Effector memory CD4-positive, alpha-beta T cell (primary cell): ENCODE measurements at regions not wholly inside any gene's neighbourhood (a gene's known extent, or its start where the extent isn't known, plus 50 kb on each side); places are given as distances from the start of the nearest gene placed in this dataset.
A peak's percentile ranks its signal among the peaks of the same experiment; 100 is the strongest.

Source experiments
- DNase-seq, 3 donors: peaks; one replicate each; pipeline ENCODE4 v3.0.0-alpha.2; 2020
- H3K27ac ChIP-seq: 2 replicates; pipeline ENCODE4 v1.7.0; 2013; ENCODE audit warnings: mild to moderate bottlenecking, low read length, moderate library complexity; ENCODE audit not compliant: insufficient read depth, poor library complexity, severe bottlenecking
- H3K27me3 ChIP-seq: replicated peaks from 2 replicates; pipeline ENCODE4 v1.7.0; 2013; ENCODE audit warnings: mild to moderate bottlenecking, low read length; ENCODE audit not compliant: insufficient read depth, control insufficient read depth, poor library complexity, severe bottlenecking
- H3K36me3 ChIP-seq: 2 replicates; pipeline ENCODE4 v1.7.0; 2013; ENCODE audit warnings: mild to moderate bottlenecking, low read length, moderate library complexity; ENCODE audit not compliant: control insufficient read depth, insufficient read depth
- H3K4me1 ChIP-seq: 2 replicates; pipeline ENCODE4 v1.7.0; 2013; ENCODE audit warnings: low read length, mild to moderate bottlenecking; ENCODE audit not compliant: control insufficient read depth, insufficient read depth, poor library complexity, severe bottlenecking
- H3K4me3 ChIP-seq: 2 replicates; pipeline ENCODE4 v1.7.0; 2013; ENCODE audit warnings: low read length, low read depth, mild to moderate bottlenecking; ENCODE audit not compliant: insufficient read depth, poor library complexity, severe bottlenecking
- H3K9me3 ChIP-seq: 2 replicates; pipeline ENCODE4 v1.7.0; 2013; ENCODE audit warnings: mild to moderate bottlenecking, low read length, moderate library complexity; ENCODE audit not compliant: control insufficient read depth

- Histone ChIP-seq H3K27me3 (no peaks in the 10 kb centered on the region), H3K4me3 (no peak overlapping the region), H3K36me3 (peaks cover 35% of the 10 kb centered on the region), H3K4me1 (no peaks in the 10 kb centered on the region), H3K27ac (no peak overlapping the region), H3K9me3 (no peaks in the 10 kb centered on the region)
- no peak for DNase-seq
Measured at GRCh38 chr21:36245649-36246048, 74.3 kb upstream of the MORC3 start.

GRCh38 chr21:36246080-36246631 is 73.8 kb upstream of the MORC3 start:
- H3K36me3 ChIP-seq = peaks cover 40% of the 10 kb centered on the region

GRCh38 chr21:36247316-36248010 is 72.5 kb upstream of the MORC3 start:
- H3K36me3 ChIP-seq = peaks cover 48% of the 10 kb centered on the region
- H3K27ac ChIP-seq = no peak overlapping the region

More at GRCh38 chr21:36246080-36246631, 73.8 kb upstream of the MORC3 start:
- Histone ChIP-seq H3K4me3 (no peak overlapping the region), H3K27me3 (no peaks in the 10 kb centered on the region), H3K4me1 (no peaks in the 10 kb centered on the region), H3K9me3 (no peaks in the 10 kb centered on the region), H3K27ac (no peak overlapping the region)
- DNase-seq = no peak

DNA sequence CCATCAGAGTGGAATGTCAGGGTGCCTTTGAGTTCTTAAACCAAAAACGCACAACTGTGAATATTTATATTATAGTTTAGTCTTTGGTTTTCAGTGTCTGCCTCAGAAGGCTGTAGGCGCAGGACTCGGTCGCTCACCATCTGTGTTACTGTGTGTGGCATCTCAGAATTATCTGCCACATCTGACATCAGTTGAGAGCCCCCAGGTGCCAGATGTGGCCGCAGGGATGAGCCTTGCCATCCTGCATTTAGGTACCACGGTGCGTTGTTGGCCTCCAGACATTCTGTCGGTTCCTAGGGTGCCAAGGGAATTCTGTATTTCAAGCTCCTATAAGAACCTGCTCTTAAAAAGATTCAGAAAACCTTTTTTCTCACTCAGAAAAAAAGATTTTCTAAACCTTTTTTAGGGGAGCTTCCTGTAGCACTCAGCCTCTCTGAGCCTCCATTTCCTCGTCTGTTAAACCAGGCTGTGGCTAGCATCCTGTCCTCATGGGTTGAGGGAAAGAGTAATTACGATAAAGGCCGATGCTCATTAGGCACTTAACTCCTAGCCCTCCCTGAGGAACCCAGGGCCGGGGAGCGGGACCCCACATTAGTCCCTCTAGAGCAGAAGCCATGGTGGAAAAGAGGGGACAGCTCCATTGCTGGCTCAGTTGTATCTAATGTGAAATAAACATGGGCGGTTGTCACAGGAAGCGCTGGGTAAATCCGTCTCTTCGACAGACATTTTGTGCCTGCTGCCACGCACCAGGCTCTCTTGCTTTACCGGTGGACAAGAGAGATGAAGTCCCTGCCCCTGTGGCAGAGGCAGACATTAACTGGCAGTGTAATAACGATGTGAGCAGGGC is 70.2 kb upstream of the MORC3 start:
- no peaks in the 10 kb centered on the region for H3K27me3 ChIP-seq
- H3K9me3 ChIP-seq = no peaks in the 10 kb centered on the region
- no peaks in the 10 kb centered on the region for H3K4me1 ChIP-seq
- no peak overlapping the region for H3K4me3 ChIP-seq
- H3K36me3 ChIP-seq = peaks cover 60% of the 10 kb centered on the region
- no peak for DNase-seq
- no peak overlapping the region for H3K27ac ChIP-seq

More at GRCh38 chr21:36247316-36248010, 72.5 kb upstream of the MORC3 start:
- DNase-seq = no peak
- H3K27me3 ChIP-seq = no peaks in the 10 kb centered on the region
- H3K4me3 ChIP-seq = no peak overlapping the region
- H3K9me3 ChIP-seq = no peaks in the 10 kb centered on the region
- no peaks in the 10 kb centered on the region for H3K4me1 ChIP-seq

- no peak overlapping the region for H3K27ac ChIP-seq
Measured at GRCh38 chr21:36250423-36251075, 69.4 kb upstream of the MORC3 start.

DNA sequence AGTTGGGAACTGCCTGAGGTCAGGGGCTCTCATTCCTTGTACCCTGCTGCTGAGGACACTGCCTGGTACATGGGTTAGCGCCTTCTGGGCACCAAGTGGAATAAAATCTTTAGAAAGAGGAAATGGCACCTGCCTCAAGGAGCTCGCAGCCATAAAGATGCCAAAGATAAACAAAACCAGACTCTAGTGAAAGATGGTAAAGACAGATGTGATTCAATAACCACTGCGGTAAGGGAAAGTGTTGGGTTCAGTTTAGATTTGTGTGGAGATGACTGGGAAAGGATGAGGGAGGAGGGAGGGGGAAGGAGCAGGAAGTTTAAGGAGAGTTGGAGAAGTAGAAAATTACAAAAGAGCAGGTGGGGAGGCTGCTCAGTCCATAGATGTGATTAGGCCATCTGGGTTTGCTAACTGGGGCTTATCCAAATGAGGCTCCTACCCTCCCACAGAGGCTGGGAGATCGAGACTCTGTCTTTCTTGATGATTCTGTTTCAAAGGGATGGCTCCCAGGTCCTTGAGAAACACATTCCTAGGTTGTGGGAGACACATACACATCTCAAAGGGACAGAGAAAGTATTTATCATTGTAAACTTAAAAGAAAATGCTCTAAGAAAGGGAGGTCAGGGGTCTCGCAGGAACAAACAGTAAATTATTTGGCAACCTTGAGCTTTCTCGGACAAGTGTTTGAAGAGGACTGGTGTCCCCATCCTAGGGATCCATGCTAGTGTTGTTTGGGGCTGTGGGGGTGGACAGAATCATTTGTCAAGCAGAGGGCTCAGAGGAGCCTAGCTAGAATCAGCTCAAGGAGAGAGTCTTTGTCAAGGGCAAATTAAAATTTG is 65.7 kb upstream of the MORC3 start:
- H3K9me3 ChIP-seq = no peaks in the 10 kb centered on the region
- H3K36me3 ChIP-seq = peaks cover 30% of the 10 kb centered on the region
- no peaks in the 10 kb centered on the region for H3K27me3 ChIP-seq
- no peaks in the 10 kb centered on the region for H3K4me1 ChIP-seq
- DNase-seq = no peak
- no peak overlapping the region for H3K4me3 ChIP-seq
- no peak overlapping the region for H3K27ac ChIP-seq

More at GRCh38 chr21:36250423-36251075, 69.4 kb upstream of the MORC3 start:
- H3K4me1 ChIP-seq = no peaks in the 10 kb centered on the region
- no peaks in the 10 kb centered on the region for H3K9me3 ChIP-seq
- no peak for DNase-seq
- peaks cover 53% of the 10 kb centered on the region for H3K36me3 ChIP-seq
- H3K27me3 ChIP-seq = no peaks in the 10 kb centered on the region
- no peak overlapping the region for H3K4me3 ChIP-seq

GRCh38 chr21:36255663-36256062 is 64.3 kb upstream of the MORC3 start:
- no peak for DNase-seq
- no peak overlapping the region for H3K27ac ChIP-seq
- H3K36me3 ChIP-seq = peaks cover 29% of the 10 kb centered on the region
- H3K4me3 ChIP-seq = no peak overlapping the region
- H3K27me3 ChIP-seq = no peaks in the 10 kb centered on the region
- H3K9me3 ChIP-seq = no peaks in the 10 kb centered on the region
- H3K4me1 ChIP-seq = no peaks in the 10 kb centered on the region

- H3K4me1 ChIP-seq = no peaks in the 10 kb centered on the region
- H3K4me3 ChIP-seq = no peak overlapping the region
- peaks cover 23% of the 10 kb centered on the region for H3K36me3 ChIP-seq
- no peaks in the 10 kb centered on the region for H3K9me3 ChIP-seq
- H3K27me3 ChIP-seq = no peaks in the 10 kb centered on the region
- no peak for DNase-seq
- no peak overlapping the region for H3K27ac ChIP-seq
Measured at GRCh38 chr21:36257657-36258056, 62.3 kb upstream of the MORC3 start.

DNA sequence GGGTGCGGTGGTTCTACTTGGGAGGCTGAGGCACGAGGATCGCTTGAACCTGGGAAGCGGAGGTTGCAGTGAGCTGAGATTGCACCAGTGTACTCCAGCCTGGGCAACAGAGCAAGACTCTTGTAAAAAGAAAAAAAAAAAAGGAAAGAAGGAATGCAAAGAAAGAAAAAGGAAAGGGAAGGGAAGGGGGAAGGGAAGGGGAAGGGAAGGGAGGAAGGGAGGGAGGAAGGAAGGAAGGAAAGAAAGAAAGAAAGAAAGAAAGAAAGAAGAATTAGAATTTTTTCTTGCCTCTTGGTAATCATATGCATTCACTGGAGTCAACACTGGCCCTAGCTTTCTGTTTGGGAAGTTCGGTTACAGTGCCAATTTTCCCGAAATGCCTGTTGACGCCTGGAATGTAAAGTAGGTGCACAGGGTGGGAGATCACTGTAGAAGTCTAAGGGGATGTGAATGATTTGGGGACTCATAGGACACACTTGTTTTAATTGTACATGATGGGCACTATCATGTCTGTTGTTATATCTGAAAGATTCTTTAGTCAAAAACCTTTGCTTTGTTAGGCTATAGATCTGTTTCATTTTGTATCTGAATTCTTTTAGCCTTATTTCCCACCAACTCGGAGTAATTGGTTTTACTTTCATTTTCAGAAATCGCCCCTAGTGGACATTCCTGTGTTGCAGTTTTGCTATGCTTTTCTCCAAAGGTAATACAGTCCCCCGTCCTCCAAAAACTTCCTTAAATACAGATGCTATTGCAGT is 59.8 kb upstream of the MORC3 start:
- H3K27ac ChIP-seq = peak overlapping the region; percentile 48
- H3K36me3 ChIP-seq = peaks cover 19% of the 10 kb centered on the region
- H3K27me3 ChIP-seq = no peaks in the 10 kb centered on the region
- no peaks in the 10 kb centered on the region for H3K9me3 ChIP-seq
- peak in 1 of 3 donors; percentile 26 for DNase-seq
- H3K4me3 ChIP-seq = peak overlapping the region; percentile 38
- H3K4me1 ChIP-seq = no peaks in the 10 kb centered on the region
